GM23338 (cell line): ENCODE measurements at regions not wholly inside any gene's neighbourhood (a gene's known extent, or its start where the extent isn't known, plus 50 kb on each side); places are given as distances from the start of the nearest gene placed in this dataset.

Source experiments
- ATAC-seq: fragments of 200-7000 bp; cut with Tn5 transposase; 3 replicates; pipeline ENCODE4 v1.9.1; 2020
- DNase-seq: peaks from one replicate; pipeline ENCODE4 v3.0.0-alpha.2; 2015; ENCODE audit warnings: low spot score
- H2AFZ ChIP-seq: fragments of 200-600 bp; sonication (generic); 2 replicates; pipeline ENCODE4 v1.8.0; 2016; ENCODE audit warnings: antibody characterized with exemption, mild to moderate bottlenecking, moderate library complexity
- H3F3A ChIP-seq: fragments of 200-600 bp; sonication (generic); replicated peaks from 2 replicates; pipeline ENCODE4 v1.8.0; 2017; ENCODE audit warnings: antibody characterized with exemption, mixed run types, low read depth
- H3K27ac ChIP-seq: fragments of 200-600 bp; sonication (generic); 2 replicates; pipeline ENCODE4 v1.6.1; 2016; ENCODE audit warnings: low read depth
- H3K27me3 ChIP-seq: fragments of 200-600 bp; sonication (generic); 2 replicates; pipeline ENCODE4 v1.8.0; 2016; ENCODE audit warnings: mild to moderate bottlenecking, mixed run types, moderate library complexity; ENCODE audit not compliant: insufficient read depth
- H3K36me3 ChIP-seq: fragments of 200-600 bp; sonication (generic); 2 replicates; pipeline ENCODE4 v1.8.0; 2016; ENCODE audit warnings: mild to moderate bottlenecking; ENCODE audit not compliant: insufficient read depth
- H3K4me1 ChIP-seq: fragments of 200-600 bp; sonication (generic); 2 replicates; pipeline ENCODE4 v1.8.0; 2016; ENCODE audit warnings: mild to moderate bottlenecking, moderate library complexity; ENCODE audit not compliant: insufficient read depth
- H3K4me2 ChIP-seq: fragments of 200-600 bp; sonication (generic); 2 replicates; pipeline ENCODE4 v1.7.1; 2017; ENCODE audit warnings: mixed run types
- H3K4me3 ChIP-seq: fragments of 200-600 bp; sonication (generic); 2 replicates; pipeline ENCODE4 v1.6.1; 2016; ENCODE audit warnings: mixed run types
- H3K79me2 ChIP-seq: fragments of 200-600 bp; sonication (generic); replicated peaks from 2 replicates; pipeline ENCODE4 v1.8.0; 2017; ENCODE audit warnings: mild to moderate bottlenecking; ENCODE audit not compliant: insufficient read depth
- H3K9me2 ChIP-seq: fragments of 200-600 bp; sonication (generic); 2 replicates; pipeline ENCODE4 v1.8.0; 2017; ENCODE audit not compliant: insufficient read depth
- H4K20me1 ChIP-seq: fragments of 200-600 bp; sonication (generic); replicated peaks from 2 replicates; pipeline ENCODE4 v1.8.0; 2017; ENCODE audit warnings: mild to moderate bottlenecking; ENCODE audit not compliant: insufficient read depth
- H3K27ac Mint-ChIP-seq: 2 replicates; pipeline ENCODE4 v1.8.0; 2020; ENCODE audit warnings: inconsistent platforms, mild to moderate bottlenecking, moderate library complexity, mixed read lengths
- H3K27me3 Mint-ChIP-seq: 3 replicates; pipeline ENCODE4 v1.8.0; 2022; ENCODE audit warnings: low read depth, mild to moderate bottlenecking, moderate library complexity, mixed read lengths, inconsistent platforms; ENCODE audit not compliant: insufficient read depth, poor library complexity
- H3K36me3 Mint-ChIP-seq: 3 replicates; pipeline ENCODE4 v1.8.0; 2021; ENCODE audit warnings: low read depth, mild to moderate bottlenecking, inconsistent platforms, moderate library complexity, mixed read lengths
- H3K4me1 Mint-ChIP-seq: 3 replicates; pipeline ENCODE4 v1.8.0; 2020; ENCODE audit warnings: mild to moderate bottlenecking, inconsistent platforms, mixed read lengths
- H3K4me3 Mint-ChIP-seq: 3 replicates; pipeline ENCODE4 v1.8.0; 2021; ENCODE audit warnings: moderate library complexity, mild to moderate bottlenecking, inconsistent platforms, mixed read lengths
- H3K9me3 Mint-ChIP-seq: 3 replicates; pipeline ENCODE4 v1.8.0; 2020; ENCODE audit warnings: moderate library complexity, mild to moderate bottlenecking, inconsistent platforms, mixed read lengths
- CREB1 ChIP-seq: fragments of 250-450 bp; sonication (Bioruptor Pico); IDR thresholded peaks from 2 replicates; pipeline ENCODE4 v1.5.0; 2020; ENCODE audit warnings: low read depth, mild to moderate bottlenecking, moderate library complexity
- CTCF ChIP-seq, 2 experiments: fragments of 200-600 bp in 1 of 2; sonication (generic) in 1 of 2; conservative IDR thresholded peaks; 2 replicates each; pipeline versions ENCODE4 v1.5.1 to v1.6.1; 2016 to 2017; ENCODE audit warnings: antibody characterized with exemption in 2 of 2, low read depth in 2 of 2, mild to moderate bottlenecking in 2 of 2, moderate library complexity in 1 of 2
- ETS1 ChIP-seq: IDR thresholded peaks from 2 replicates; pipeline ENCODE4 v1.6.1; 2016; ENCODE audit warnings: antibody characterized with exemption
- EZH2 ChIP-seq: fragments of 200-600 bp; sonication (generic); IDR thresholded peaks from one replicate; pipeline ENCODE4 v1.8.0; 2017; ENCODE audit warnings: antibody characterized with exemption, mild to moderate bottlenecking, low read depth; ENCODE audit not compliant: unreplicated experiment
- JUNB ChIP-seq: IDR thresholded peaks from one replicate; pipeline ENCODE4 v1.6.1; 2016; ENCODE audit warnings: antibody characterized with exemption; ENCODE audit not compliant: unreplicated experiment
- NANOG ChIP-seq: IDR thresholded peaks from 2 replicates; pipeline ENCODE4 v1.6.1; 2016; ENCODE audit warnings: antibody characterized with exemption, borderline replicate concordance
- POLR2AphosphoS5 ChIP-seq: IDR thresholded peaks from 2 replicates; pipeline ENCODE4 v1.6.1; 2016; ENCODE audit warnings: antibody characterized with exemption, low read depth
- STAT1 ChIP-seq: IDR thresholded peaks from one replicate; pipeline ENCODE4 v1.6.1; 2016; ENCODE audit warnings: antibody characterized with exemption; ENCODE audit not compliant: unreplicated experiment
- ZNF114 ChIP-seq: fragments of 250-450 bp; sonication (Bioruptor Pico); IDR thresholded peaks from 2 replicates; pipeline ENCODE4 v1.5.0; 2020; ENCODE audit warnings: mild to moderate bottlenecking, moderate library complexity
- ZNF331 ChIP-seq: fragments of 250-450 bp; sonication (Bioruptor Pico); IDR thresholded peaks from 2 replicates; pipeline ENCODE4 v1.5.0; 2020; ENCODE audit warnings: low read depth, mild to moderate bottlenecking, moderate library complexity
- TF ChIP-seq, protein P1 (sequence below): IDR thresholded peaks from one replicate; pipeline ENCODE4 v1.6.1; 2018; ENCODE audit warnings: antibody characterized with exemption; ENCODE audit not compliant: unreplicated experiment

GRCh38 chr15:36133742-36134141 lies 445.7 kb upstream of the CDIN1 start:
- H3K27me3 Mint-ChIP-seq = no peaks in the 10 kb centered on the region
- no peak overlapping the region for H3K4me3 ChIP-seq
- H3K36me3 Mint-ChIP-seq = no peaks in the 10 kb centered on the region
- no peaks in the 10 kb centered on the region for H3K4me1 ChIP-seq
- no peaks in the 10 kb centered on the region for H3K9me3 Mint-ChIP-seq
- no peaks in the 10 kb centered on the region for H3F3A ChIP-seq
- no peak for TF ChIP-seq CREB1 (CRISPR knock-in tag)
- TF ChIP-seq, protein P1, sequence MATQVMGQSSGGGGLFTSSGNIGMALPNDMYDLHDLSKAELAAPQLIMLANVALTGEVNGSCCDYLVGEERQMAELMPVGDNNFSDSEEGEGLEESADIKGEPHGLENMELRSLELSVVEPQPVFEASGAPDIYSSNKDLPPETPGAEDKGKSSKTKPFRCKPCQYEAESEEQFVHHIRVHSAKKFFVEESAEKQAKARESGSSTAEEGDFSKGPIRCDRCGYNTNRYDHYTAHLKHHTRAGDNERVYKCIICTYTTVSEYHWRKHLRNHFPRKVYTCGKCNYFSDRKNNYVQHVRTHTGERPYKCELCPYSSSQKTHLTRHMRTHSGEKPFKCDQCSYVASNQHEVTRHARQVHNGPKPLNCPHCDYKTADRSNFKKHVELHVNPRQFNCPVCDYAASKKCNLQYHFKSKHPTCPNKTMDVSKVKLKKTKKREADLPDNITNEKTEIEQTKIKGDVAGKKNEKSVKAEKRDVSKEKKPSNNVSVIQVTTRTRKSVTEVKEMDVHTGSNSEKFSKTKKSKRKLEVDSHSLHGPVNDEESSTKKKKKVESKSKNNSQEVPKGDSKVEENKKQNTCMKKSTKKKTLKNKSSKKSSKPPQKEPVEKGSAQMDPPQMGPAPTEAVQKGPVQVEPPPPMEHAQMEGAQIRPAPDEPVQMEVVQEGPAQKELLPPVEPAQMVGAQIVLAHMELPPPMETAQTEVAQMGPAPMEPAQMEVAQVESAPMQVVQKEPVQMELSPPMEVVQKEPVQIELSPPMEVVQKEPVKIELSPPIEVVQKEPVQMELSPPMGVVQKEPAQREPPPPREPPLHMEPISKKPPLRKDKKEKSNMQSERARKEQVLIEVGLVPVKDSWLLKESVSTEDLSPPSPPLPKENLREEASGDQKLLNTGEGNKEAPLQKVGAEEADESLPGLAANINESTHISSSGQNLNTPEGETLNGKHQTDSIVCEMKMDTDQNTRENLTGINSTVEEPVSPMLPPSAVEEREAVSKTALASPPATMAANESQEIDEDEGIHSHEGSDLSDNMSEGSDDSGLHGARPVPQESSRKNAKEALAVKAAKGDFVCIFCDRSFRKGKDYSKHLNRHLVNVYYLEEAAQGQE = no peak
- TF ChIP-seq NANOG = no peak
- no peak for TF ChIP-seq ETS1
- no peak overlapping the region for H3K27ac Mint-ChIP-seq
- no peak overlapping the region for H3K4me3 Mint-ChIP-seq
- H3K9me2 ChIP-seq = no peaks in the 10 kb centered on the region
- H3K79me2 ChIP-seq = no peaks in the 10 kb centered on the region
- DNase-seq (no peak), ATAC-seq (no peak)
- H4K20me1 ChIP-seq = no peaks in the 10 kb centered on the region
- H3K4me2 ChIP-seq = no peak overlapping the region
- no peak overlapping the region for H2AFZ ChIP-seq
- no peaks in the 10 kb centered on the region for H3K27me3 ChIP-seq
- no peaks in the 10 kb centered on the region for H3K36me3 ChIP-seq
- no peaks in the 10 kb centered on the region; the same call in 2 of the 3 replicates for H3K4me1 Mint-ChIP-seq
- no peak overlapping the region for H3K27ac ChIP-seq

- H3K79me2 ChIP-seq = no peaks in the 10 kb centered on the region
- Mint-ChIP-seq H3K27me3 (no peaks in the 10 kb centered on the region), H3K4me1 (no peaks in the 10 kb centered on the region; the same call in 2 of the 3 replicates), H3K36me3 (no peaks in the 10 kb centered on the region), H3K4me3 (no peak overlapping the region), H3K27ac (no peak overlapping the region), H3K9me3 (no peaks in the 10 kb centered on the region)
- no peaks in the 10 kb centered on the region for H3K36me3 ChIP-seq
- no peaks in the 10 kb centered on the region for H3F3A ChIP-seq
- H3K9me2 ChIP-seq = no peaks in the 10 kb centered on the region
- H3K27ac ChIP-seq = no peak overlapping the region
- H2AFZ ChIP-seq = no peak overlapping the region
- no peak for ATAC-seq
- no peaks in the 10 kb centered on the region for H3K4me1 ChIP-seq
- no peak for DNase-seq
- no peak overlapping the region for H3K4me3 ChIP-seq
- H4K20me1 ChIP-seq = no peaks in the 10 kb centered on the region
- no peaks in the 10 kb centered on the region for H3K27me3 ChIP-seq
- H3K4me2 ChIP-seq = no peak overlapping the region
- TF ChIP-seq JUNB (no peak), ZNF114 (CRISPR knock-in tag) (no peak), CTCF (conservative IDR thresholded peaks at IDR 0.05; ENCODE audit: low read depth in 2 of 2) (no peak), POLR2AphosphoS5 (no peak), STAT1 (no peak), ETS1 (no peak), EZH2 (no peak), CREB1 (CRISPR knock-in tag) (no peak), ZNF331 (CRISPR knock-in tag) (no peak), NANOG (no peak)
- TF ChIP-seq, protein P1 = no peak
Measured at GRCh38 chr15:36136049-36136448, 443.4 kb upstream of the CDIN1 start.
